ENCODE measurements at regions not wholly inside any gene's neighbourhood (a gene's known extent, or its start where the extent isn't known, plus 50 kb on each side); places are given as distances from the start of the nearest gene placed in this dataset.

GRCh38 chr6:133583907-133584427 is 304.9 kb upstream of the TCF21 start:
- H3K36me3 ChIP-seq: no peaks in the 10 kb centered on the region
- no peak overlapping the region for H3K27ac Mint-ChIP-seq
- TF ChIP-seq EZH2phosphoT487 (IDR thresholded peaks at IDR 0.05) (no peak), CTCF (IDR thresholded peaks at IDR 0.05) (no peak), EZH2 (IDR thresholded peaks at IDR 0.05) (no peak)
- no peak overlapping the region for H2AFZ ChIP-seq (replicated peaks)
- no peak overlapping the region for H3K4me3 Mint-ChIP-seq
- peaks cover 3% of the 10 kb centered on the region for H3K9me3 Mint-ChIP-seq
- no peak overlapping the region for H3K4me3 ChIP-seq
- no peak for DNase-seq (ENCODE audit: low spot score)
- H3K27me3 Mint-ChIP-seq (ENCODE audit: insufficient read depth, low read depth): no peaks in the 10 kb centered on the region
- no peaks in the 10 kb centered on the region for H3K36me3 Mint-ChIP-seq
- H3K79me2 ChIP-seq (ENCODE audit: low read depth): no peaks in the 10 kb centered on the region
- no peaks in the 10 kb centered on the region for H3K4me1 Mint-ChIP-seq
- H3K27ac ChIP-seq: no peak overlapping the region
- H3K27me3 ChIP-seq: no peaks in the 10 kb centered on the region
- H4K20me1 ChIP-seq (ENCODE audit: low read depth): no peaks in the 10 kb centered on the region
- H3K4me2 ChIP-seq: no peak overlapping the region
- H3K9ac ChIP-seq: no peak overlapping the region
- peaks cover 4% of the 10 kb centered on the region for H3K9me3 ChIP-seq (ENCODE audit: low read depth)
- H3K4me1 ChIP-seq: no peaks in the 10 kb centered on the region
- no peaks in the 10 kb centered on the region for H3F3A ChIP-seq (ENCODE audit: low read depth)

- TF ChIP-seq EZH2 (IDR thresholded peaks at IDR 0.05): no peak
- TF ChIP-seq CTCF (IDR thresholded peaks at IDR 0.05): no peak
- no peak for TF ChIP-seq EZH2phosphoT487 (IDR thresholded peaks at IDR 0.05)
- Mint-ChIP-seq H3K9me3 (peaks cover 3% of the 10 kb centered on the region), H3K4me3 (no peak overlapping the region), H3K36me3 (no peaks in the 10 kb centered on the region), H3K27ac (no peak overlapping the region), H3K27me3 (ENCODE audit: insufficient read depth, low read depth) (no peaks in the 10 kb centered on the region), H3K4me1 (peaks cover 2% of the 10 kb centered on the region)
- H3K4me1 ChIP-seq: peaks cover under 1% of the 10 kb centered on the region
- H3K27me3 ChIP-seq: no peaks in the 10 kb centered on the region
- peaks cover 4% of the 10 kb centered on the region for H3K9me3 ChIP-seq (ENCODE audit: low read depth)
- H3F3A ChIP-seq (ENCODE audit: low read depth): no peaks in the 10 kb centered on the region
- no peaks in the 10 kb centered on the region for H4K20me1 ChIP-seq (ENCODE audit: low read depth)
- no peak overlapping the region for H3K4me2 ChIP-seq
- H3K79me2 ChIP-seq (ENCODE audit: low read depth): no peaks in the 10 kb centered on the region
- H3K9ac ChIP-seq: no peak overlapping the region
- H3K27ac ChIP-seq: no peak overlapping the region
- no peak overlapping the region for H2AFZ ChIP-seq (replicated peaks)
- no peak overlapping the region for H3K4me3 ChIP-seq
- DNase-seq (ENCODE audit: low spot score): no peak
- no peaks in the 10 kb centered on the region for H3K36me3 ChIP-seq
Measured at GRCh38 chr6:133584823-133585222, 304.1 kb upstream of the TCF21 start.

- Mint-ChIP-seq H3K4me3 (no peak overlapping the region), H3K27ac (no peak overlapping the region), H3K9me3 (peaks cover 3% of the 10 kb centered on the region), H3K4me1 (peaks cover 4% of the 10 kb centered on the region), H3K36me3 (no peaks in the 10 kb centered on the region), H3K27me3 (ENCODE audit: insufficient read depth, low read depth) (no peaks in the 10 kb centered on the region)
- H3K9me3 ChIP-seq (ENCODE audit: low read depth): peaks cover 4% of the 10 kb centered on the region
- H3K4me1 ChIP-seq: peaks cover 11% of the 10 kb centered on the region
- H2AFZ ChIP-seq (replicated peaks): no peak overlapping the region
- no peak overlapping the region for H3K9ac ChIP-seq
- TF ChIP-seq EZH2 (IDR thresholded peaks at IDR 0.05) (no peak), EZH2phosphoT487 (IDR thresholded peaks at IDR 0.05) (no peak), CTCF (IDR thresholded peaks at IDR 0.05) (no peak)
- H3K4me2 ChIP-seq: no peak overlapping the region
- H3K4me3 ChIP-seq: no peak overlapping the region
- H4K20me1 ChIP-seq (ENCODE audit: low read depth): no peaks in the 10 kb centered on the region
- H3K27me3 ChIP-seq: no peaks in the 10 kb centered on the region
- no peak for DNase-seq (ENCODE audit: low spot score)
- no peaks in the 10 kb centered on the region for H3F3A ChIP-seq (ENCODE audit: low read depth)
- no peak overlapping the region for H3K27ac ChIP-seq
- H3K36me3 ChIP-seq: no peaks in the 10 kb centered on the region
- H3K79me2 ChIP-seq (ENCODE audit: low read depth): no peaks in the 10 kb centered on the region
Measured at GRCh38 chr6:133585978-133586377, 302.9 kb upstream of the TCF21 start.

All from neural progenitor cell (in vitro differentiated cells).